ENCODE measurements at regions not wholly inside any gene's neighbourhood (a gene's known extent, or its start where the extent isn't known, plus 50 kb on each side); places are given as distances from the start of the nearest gene placed in this dataset.
A peak's percentile ranks its signal among the peaks of the same experiment; 100 is the strongest.

DNA sequence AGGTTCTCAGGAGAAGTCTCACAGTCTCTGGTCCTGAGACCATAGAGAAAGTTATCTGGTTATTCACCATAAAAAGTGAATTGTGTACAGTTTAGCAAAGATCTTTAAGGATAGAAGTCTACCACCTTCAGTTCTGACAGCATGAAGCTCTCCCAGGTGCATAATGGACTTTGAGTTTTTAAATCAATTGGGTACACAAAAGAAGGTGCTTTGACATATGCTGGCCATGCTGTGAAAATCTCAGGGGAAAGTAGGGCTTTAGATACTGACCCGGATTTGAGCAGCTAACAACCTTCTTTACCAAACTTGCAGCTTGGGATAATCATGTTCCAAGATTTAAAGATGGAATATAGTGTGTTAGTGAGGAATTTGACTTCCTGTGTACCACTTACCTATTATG lies 264.2 kb downstream of the ZSWIM6 start:
- DNase-seq (ENCODE audit: low spot score) = no peak

DNA sequence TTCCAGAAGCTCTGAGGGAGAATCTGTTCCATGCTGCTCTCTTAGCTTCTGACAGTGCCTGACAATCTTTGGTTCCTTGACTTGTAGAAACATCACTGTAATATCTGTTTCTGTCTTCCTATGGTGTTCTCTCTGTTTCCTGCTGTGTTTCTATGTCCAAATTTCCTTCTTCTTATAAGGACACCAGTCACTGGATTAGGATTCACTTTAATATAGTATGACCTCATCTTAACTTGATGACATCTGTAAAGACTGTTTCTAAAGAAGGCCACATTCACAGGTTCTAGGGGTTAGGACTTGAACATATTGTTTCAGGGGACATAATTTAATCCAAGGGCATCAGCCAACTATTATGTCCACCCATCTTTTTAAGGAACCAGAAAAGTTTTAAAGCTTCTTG lies 265.6 kb downstream of the ZSWIM6 start:
- DNase-seq (ENCODE audit: low spot score) = no peak

DNA sequence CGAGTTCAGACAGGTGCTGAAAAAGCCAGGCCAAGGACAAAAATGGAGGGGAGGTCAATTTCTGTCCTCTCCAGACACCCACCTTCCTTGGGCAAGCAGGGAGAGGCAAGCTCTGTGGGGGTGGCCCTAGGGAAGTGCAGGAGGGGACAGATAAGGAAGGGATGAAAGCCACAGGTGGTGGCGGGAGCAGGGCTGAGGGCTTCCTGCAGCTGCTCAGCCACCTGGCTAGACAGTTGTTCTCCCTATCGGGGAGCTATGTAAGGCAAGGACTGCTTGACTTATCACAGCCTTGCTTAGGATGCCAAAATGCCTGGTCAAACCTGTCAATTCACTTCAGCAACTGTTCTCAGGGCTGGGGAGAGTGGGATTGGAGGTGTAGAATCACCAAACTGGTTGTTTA lies 266.1 kb downstream of the ZSWIM6 start:
- no peak for DNase-seq (ENCODE audit: low spot score)

DNA sequence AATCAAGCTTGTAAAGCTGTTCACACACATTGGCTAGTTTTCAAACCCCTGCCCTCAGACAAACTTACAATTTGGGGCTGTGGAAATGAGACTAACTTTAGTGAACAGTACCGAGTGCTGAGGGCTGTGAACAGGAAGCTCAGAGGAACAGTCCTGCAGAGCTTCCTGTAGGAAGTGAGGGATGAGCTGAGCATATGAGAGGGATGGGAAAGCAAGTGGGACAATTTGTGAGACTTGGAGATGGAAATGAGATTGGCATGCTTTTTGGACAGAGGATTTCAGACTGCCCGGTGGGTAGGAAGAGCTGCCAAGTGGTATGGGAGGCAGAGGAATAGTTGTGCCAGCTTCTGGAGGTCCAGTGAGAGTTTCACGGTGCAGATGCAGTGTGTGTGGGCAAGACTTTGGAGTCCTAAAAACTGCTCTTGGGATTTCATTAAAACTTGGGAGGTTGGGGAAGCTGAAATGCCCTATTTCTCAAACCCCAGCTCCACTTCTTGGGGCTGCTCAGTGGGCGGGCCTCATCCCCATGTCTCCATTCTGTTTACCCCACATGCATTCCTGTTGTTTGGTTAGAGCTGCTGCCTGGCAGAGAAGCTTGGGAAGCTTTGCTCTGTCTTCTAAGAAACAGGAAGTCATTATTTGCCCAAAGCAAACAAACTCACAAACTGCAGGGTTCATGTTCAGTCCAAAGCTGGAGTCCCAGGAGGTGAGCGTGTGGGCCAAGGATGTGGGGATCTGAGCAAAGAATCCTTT lies 267.5 kb downstream of the ZSWIM6 start:
- no peak for DNase-seq (ENCODE audit: low spot score)

DNA sequence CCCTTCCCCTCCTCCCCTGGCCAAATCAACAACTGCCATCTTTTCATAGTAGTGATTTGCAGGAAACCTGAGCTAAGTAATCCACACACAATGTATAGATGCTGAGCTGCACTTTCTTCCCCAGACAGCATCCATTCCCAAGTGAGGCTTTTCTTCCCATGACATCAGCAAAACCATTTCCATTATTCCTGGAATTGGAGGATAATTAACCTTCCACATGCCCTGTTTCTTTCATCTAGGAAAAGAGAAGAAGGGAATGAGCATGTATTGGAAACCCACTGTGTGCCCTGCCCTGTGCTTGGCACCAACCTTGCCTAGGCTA lies 268.0 kb downstream of the ZSWIM6 start:
- DNase-seq (ENCODE audit: low spot score) = no peak

DNA sequence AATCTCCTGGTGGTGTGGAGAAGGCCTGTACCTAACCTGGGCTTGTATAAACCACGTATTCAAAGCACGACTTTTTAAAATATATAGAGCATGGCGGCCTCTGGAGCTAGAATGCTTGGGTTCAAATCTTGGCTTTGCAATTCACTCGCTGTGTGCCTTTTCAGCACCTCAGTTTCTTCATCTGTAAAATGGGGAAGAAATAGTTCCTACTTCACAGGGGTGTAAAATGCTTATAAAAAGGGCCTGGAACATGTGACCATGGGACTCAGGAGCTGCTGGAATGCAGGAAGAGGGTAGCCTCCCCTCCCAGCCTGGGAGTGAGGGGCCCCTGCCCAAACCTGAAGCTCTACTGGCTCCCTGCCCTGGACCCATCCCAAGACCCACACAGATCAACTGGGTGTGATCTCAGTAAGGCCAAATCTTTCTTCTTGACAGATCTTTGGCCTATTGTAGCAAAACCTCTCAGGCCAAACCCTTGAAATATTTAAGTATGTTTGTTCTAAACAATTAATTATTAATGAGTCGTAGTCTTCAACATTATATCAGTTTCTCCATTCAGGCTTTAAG lies 269.0 kb downstream of the ZSWIM6 start:
- no peak for DNase-seq (ENCODE audit: low spot score)

DNA sequence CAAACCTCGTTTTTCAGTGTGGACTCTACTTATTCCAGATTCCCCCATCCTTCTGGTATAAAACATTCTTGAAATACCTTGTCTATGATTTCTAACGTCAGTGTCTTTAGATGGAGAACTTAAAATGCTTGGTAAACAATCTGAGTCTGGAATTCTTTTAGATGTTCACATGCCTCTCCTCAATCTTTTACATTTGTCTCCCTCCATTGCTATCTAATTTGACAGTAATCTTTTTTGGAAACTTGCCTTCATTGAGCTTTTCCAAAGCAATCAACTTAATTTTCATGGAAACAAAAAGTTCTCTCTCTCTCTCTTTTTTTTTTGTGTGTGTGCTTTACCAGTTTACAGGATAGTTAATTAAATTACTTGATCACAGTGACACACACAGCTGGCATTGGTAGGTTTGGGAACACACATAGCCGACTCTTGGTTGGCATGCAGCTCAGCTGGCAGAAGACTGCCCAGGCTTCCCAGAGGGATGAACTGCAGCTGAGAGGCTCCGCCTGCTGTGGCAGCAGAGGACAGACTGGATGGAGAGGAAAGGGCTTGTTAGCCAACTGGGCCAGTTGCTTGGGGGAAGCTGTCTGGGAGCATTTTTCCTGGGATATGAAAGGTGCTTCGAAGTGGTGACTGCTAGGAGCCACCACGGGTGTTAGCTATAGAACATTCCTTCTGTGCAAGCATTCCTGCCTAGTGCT lies 271.3 kb downstream of the ZSWIM6 start:
- peak; percentile 92 for DNase-seq (ENCODE audit: low spot score)

DNA sequence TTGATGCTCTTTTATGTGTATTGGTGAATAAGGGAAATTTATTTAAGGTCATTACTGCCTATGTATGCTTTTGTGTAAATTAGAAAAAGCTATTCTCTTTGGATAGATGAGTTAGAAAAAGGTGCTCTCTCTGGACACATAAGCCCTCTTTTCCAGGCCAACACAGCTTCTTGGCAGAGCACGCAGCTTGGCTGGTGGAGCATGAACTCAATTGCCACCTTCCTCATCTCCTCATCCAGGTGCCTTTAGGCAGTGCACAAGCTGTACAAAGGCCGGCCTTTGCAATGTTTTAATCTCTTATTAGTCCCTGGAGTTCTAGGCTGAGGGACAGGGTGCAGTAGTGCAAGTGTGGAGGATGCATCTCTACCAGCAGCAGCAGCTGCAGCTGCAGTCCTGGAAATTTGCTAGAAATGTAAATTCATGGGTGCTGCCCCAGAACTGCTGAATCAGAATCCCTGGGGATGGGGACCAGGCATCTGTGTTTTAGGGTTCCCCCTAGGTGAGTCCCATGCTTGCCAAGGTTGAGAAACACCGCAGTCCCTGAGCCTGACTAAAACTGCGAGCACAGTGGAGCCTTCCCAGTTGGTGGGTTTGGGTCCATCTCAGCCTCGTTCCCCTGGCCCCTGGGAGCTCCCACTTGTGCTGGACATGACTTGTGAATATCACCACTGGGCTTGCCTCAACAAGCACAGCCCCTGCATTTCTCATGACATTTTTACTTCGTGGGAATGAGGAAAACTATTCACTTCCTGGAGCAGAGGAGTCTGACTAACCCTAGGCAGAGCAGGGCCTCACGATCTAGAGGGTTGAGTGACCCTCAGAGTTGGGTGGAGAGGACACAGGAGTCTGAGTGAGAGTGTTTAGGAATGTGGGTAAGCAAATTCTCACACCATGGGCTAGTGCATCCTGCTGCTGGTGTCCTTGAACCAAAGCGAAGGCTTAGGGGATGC lies 272.3 kb downstream of the ZSWIM6 start:
- DNase-seq (ENCODE audit: low spot score) = no peak

DNA sequence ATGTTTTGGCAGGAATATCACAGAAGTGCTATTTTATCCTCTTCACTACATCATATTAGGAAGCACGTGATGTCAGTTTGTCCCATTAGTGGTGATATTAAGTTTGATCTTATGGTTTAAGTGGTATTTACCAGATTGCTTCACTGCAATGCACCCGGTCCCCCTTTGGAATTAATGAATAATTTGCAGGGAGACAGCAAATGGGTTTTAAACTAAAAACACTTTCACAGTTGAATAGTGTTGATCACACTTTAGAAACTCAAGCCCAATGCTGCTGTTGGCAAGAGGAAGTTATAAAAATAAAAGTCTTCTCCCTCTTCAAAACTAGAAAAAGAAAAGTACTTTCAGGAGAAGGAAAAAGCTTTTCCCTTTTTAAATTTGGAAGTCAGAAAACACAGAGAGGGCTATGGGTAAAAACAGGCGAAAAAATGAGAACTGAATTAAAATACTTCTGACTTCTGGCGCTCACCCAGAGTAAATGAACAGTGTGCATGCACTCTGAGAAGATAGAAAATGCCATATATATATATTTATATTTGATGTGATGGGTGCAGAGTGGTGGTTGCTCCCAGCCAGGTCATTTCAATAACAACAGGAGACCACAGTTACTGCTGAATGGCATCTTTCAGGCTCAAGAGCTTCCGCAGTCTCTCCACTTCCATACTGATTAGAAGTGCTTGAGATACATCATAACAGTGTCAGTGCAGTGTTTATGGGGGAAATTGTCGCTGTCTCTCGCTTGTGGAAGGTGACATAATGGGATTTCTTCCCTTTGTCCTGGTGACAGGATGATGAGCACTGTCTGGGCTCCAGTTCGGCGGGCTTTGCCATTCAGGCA lies 278.0 kb downstream of the ZSWIM6 start:
- DNase-seq (ENCODE audit: low spot score) = no peak

DNA sequence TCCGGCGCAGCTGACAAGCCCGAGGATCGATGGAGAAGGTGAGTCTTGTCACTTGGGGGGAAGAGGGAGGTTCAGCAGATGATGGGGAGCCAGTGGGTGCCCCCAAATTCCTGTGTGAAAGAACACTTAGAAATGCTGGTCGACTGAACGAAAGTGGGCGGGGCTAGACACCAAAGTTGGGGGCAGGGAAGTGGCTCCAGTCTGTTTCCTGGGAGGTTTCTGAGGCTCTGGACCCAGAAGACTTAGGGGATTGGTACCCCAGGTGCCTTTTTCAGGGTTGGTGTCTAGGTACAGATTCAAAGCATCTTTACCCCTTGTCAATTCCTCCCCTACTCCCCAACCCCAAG lies 278.6 kb downstream of the ZSWIM6 start:
- no peak for DNase-seq (ENCODE audit: low spot score)

DNA sequence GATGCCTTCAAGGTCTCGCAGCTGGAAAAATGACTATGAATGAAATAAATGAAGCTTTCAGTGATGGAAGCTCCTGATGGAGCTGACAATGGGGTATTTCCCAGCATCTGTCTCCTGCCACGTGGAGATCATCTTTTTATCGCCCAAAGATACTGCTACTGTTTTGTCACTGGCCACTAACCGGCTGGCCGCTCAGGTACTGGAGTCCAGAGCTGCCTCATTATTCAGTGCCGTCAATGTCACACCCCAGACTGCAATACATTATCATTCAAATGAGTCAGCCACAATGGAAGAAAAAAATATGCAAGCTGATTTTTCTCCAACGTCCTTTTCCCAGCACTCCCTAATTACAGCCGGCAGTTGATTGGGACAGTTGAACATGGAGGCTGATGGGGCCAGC lies 280.4 kb downstream of the ZSWIM6 start:
- no peak for DNase-seq (ENCODE audit: low spot score)

DNA sequence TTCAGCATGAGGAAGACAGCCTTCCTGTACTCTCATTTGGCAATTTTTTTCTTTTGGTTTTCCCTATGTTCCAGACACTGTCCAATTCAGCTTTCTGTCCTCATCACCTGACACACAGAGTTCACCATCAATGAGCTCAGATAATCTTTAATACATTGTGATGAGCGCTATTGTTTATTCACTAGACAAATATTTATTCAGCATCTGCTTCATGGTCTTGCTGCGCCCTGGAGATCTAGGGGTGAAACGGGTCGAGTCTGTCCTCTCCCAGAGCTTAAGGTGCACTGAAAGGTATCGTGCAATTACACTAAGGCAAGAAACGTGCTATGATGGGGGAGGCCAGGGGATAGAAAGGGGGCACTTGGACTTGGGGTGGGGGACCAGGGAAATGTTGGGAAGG lies 281.6 kb downstream of the ZSWIM6 start:
- DNase-seq (ENCODE audit: low spot score) = no peak

DNA sequence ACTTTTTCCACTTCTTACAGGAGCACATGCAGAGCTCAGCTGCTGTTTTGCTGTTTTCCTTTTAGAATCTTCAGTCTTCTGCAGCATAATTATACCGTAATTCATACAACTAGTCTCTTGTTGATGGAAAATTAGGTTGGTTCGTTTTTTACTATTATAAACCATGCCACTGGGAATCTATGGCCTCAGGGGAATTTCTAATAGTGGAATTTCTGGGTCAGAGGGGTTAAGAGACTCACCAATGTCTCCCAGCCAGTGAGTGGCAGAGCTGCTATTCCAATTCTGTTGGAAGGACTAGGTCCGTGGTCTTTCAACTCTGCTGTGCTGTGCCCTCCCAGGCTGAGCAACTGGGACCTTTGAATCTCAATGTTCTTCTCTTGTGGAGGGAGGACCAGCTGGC lies 282.5 kb downstream of the ZSWIM6 start:
- no peak for DNase-seq (ENCODE audit: low spot score)

DNA sequence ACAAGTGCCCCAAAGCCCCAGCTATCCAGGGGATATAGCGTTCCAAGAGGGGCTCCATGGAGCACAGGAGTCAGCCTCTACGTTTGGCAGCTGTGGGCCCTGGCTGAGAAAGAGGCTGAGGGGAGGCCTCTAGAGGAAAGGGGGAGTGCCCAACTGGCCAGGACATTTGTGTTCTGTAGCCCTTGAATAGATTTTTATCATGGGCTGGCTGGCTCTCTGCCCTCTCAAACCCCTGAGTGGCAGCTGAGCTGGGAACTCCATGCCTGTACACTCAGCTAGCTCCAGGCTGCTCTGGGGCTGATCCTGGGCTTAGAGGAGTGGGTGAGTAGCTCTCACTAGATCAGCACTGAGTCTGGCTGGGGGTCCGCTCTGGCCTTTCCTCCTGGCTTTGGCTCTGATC lies 285.0 kb downstream of the ZSWIM6 start:
- no peak for DNase-seq (ENCODE audit: low spot score)

DNA sequence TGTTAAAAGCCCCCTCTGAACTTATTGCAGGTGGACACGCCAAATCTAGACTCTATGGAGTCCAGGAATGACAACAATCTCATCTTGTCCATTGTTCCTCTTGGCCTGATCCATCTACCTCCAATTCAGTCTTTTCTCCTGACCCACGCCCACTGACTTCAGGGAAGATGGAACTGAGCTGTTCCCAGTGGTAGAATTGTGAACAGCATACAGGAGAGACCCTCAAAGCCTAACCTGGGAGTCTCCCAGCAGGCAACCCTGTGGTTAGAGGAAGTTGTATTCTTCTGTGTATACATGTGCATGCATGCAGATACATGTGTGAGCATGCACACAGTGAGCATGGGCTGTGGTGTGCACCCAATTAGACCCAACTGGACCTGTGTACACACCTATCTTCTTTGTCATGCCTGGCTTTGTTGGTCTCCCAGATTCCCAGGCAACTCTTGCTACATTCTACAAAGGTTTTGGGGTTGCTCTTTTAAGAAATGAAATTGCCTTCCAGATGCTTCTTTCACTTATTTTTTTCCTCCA lies 286.0 kb downstream of the ZSWIM6 start:
- no peak for DNase-seq (ENCODE audit: low spot score)

DNA sequence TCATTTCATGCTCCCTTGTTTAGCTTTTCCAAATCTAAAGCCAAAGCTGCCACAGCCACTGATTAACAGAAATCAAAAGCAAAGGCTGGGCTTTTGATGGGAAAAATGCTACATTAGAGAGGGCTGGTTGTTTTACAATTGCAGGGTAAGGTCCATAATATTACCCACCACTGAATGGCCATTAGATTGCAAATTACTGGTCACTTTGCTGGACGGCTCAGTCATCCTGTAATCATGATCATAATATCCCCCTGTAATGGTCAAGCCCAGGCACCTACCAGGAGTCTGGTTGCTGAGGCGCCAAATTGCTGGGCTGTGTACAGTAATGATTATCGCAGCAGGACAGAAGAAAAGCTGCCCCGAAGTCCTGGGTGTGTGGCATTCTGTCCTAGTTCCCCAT lies 286.5 kb downstream of the ZSWIM6 start:
- no peak for DNase-seq (ENCODE audit: low spot score)

DNA sequence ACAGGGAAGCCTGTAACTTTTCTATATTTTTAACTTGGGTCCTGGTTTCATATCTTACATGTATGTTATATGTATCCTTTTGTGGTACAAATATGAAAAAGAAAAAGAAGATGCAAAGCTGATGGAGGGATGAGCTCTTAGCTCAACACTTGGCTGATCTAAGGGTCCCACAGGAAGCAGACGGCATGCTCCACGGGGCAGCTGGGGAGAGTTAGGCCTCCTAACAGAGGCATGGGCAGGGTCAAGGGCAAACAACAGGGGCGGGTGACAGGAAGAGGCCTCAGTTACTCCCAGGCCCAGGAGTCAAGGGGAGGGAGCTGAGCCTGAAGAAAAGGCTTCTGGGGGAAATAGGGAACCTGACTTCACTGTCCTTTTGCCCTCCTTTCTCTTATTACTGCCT lies 287.2 kb downstream of the ZSWIM6 start:
- DNase-seq (ENCODE audit: low spot score) = no peak

DNA sequence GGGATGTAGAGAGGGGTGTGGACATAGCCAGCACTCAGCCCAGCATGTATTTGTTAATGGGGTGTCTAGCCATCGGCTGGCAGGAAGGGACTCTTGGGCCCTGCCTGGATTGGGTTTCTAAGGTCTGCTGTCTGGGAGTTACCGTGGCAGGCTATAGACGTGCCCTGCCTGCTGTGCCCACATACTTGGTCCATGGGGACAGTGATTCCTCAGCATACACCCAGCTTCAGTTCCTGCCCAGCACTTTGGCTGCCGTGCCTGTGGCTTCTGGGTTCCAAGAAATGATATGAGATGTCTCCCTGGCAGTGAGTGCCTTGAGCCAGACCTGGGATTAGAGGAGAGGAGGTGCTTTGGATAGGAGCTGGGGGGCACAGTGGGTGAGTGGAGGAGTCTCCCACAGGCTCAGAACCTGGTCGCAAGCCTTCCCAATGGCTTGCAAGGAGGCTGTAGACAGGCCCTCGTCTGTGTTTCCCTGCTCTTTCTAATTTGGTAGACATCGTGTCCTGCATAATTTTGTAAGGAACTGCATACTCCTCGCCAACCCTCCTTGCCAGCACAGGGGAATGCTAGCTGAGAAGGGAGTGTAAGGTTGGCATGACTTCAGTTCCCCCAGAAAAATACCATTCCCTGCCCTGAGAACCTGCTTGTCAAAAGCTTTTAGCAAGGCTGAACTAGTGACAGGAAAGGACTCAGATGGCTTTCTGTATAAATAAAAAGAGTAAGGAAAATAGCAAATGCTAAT lies 287.9 kb downstream of the ZSWIM6 start:
- peak; percentile 70 for DNase-seq (ENCODE audit: low spot score)

DNA sequence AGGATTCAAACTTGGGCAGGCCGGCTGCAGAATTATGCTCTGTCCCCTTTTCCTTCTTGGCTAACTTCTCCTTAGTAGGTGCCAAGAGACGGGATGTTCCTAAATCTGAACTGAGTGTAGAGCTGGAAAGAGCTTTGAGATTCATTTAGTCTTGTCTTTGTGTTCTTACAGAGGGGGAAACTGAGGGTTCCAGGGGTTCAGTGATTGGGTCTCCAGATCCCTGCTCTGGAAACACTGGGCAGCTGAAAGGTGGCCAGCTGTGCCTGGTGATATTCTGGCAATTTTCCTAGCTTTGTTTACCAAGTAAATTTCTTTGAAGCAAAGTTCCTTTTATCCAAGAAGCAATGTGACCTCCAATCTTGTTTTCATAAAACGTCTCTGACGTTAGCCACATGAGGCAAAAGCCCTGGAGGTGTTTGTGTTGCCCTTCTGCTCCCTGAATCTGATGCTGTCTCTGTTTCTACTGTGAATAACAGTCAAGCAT lies 288.7 kb downstream of the ZSWIM6 start:
- DNase-seq (ENCODE audit: low spot score) = peak; percentile 85

DNA sequence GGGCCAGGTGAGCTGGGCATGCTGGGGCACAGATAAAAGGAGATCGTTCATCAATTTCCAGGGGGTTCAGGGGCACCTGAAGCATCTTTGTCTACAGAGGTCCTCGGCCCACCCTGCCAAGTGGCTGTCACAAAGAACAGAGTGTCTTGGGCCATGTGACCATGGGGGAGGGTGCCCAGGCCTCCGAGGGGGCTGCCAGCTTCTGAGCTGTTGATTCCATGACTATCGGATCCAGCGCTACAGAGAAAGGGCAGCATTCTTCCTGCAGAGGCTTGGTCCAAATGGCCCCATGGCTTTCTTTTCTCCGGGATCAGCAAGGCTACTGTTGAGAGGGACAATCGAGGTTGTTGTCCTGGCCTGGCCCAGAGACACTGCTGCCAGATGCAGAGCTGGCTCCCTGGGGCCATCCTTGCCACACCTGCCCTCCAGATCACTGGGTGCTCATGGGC lies 289.2 kb downstream of the ZSWIM6 start:
- DNase-seq (ENCODE audit: low spot score) = peak; percentile 98

All from pons (tissue), 1 donor.